ENCODE measurements at regions not wholly inside any gene's neighbourhood (a gene's known extent, or its start where the extent isn't known, plus 50 kb on each side); places are given as distances from the start of the nearest gene placed in this dataset.

- Histone ChIP-seq H2BK5ac (ENCODE audit: low read depth, low read length) (no peak overlapping the region), H3K4me2 (ENCODE audit: insufficient read depth in 1 of 2, low read depth in 2 of 2, low read length in 2 of 2) (no peak overlapping the region), H3K14ac (ENCODE audit: insufficient read length) (no peak overlapping the region), H3K36me3 (ENCODE audit: control insufficient read depth in 2 of 4, insufficient read depth in 4 of 4, low read length in 3 of 4) (no peaks in the 10 kb centered on the region), H3K4ac (replicated peaks; ENCODE audit: insufficient read length, low read depth, low read length) (no peak overlapping the region), H2BK15ac (ENCODE audit: low read length) (no peak overlapping the region), H3K9ac (replicated peaks in 1 of 4; ENCODE audit: extremely low read depth in 1 of 4, low read depth in 3 of 4, low read length in 3 of 4) (no peak overlapping the region), H2AK5ac (ENCODE audit: low read depth, low read length) (no peak overlapping the region), H3K79me1 (ENCODE audit: low read depth, low read length) (no peaks in the 10 kb centered on the region), H3K4me3 (ENCODE audit: extremely low read depth in 1 of 4, insufficient read depth in 2 of 4, low read depth in 3 of 4, low read length in 4 of 4) (no peak overlapping the region), H2AFZ (ENCODE audit: low read length) (no peak overlapping the region), H2BK120ac (replicated peaks; ENCODE audit: low read depth, low read length) (no peak overlapping the region), H3K4me1 (replicated peaks in 1 of 4; ENCODE audit: control insufficient read depth in 3 of 4, insufficient read depth in 4 of 4, low read length in 3 of 4) (no peaks in the 10 kb centered on the region; a peak in 1 of 7 replicates), H3K23ac (ENCODE audit: insufficient read length) (no peak overlapping the region), H3K18ac (ENCODE audit: extremely low read depth, low read length) (no peak overlapping the region), H4K91ac (replicated peaks; ENCODE audit: insufficient read length, low read length) (no peak overlapping the region), H3K79me2 (ENCODE audit: control insufficient read depth in 1 of 2, insufficient read depth in 2 of 2, low read length in 2 of 2) (no peaks in the 10 kb centered on the region), H3K56ac (replicated peaks; ENCODE audit: insufficient read length, low read depth, low read length) (no peak overlapping the region), H2BK12ac (ENCODE audit: low read depth, low read length) (no peak overlapping the region), H4K8ac (ENCODE audit: extremely low read depth, insufficient read depth, low read length) (no peak overlapping the region), H3K23me2 (ENCODE audit: low read depth, low read length) (no peaks in the 10 kb centered on the region), H3K9me3 (ENCODE audit: insufficient read depth in 2 of 2, low read depth in 1 of 2, low read length in 1 of 2) (no peaks in the 10 kb centered on the region), H3K27ac (ENCODE audit: low read depth, low read length) (no peak overlapping the region), H4K5ac (ENCODE audit: insufficient read length, low read depth, low read length) (no peak overlapping the region), H4K20me1 (replicated peaks in 1 of 2; ENCODE audit: control insufficient read depth in 1 of 2, insufficient read depth in 2 of 2, low read length in 2 of 2) (no peaks in the 10 kb centered on the region), H2BK20ac (ENCODE audit: low read length) (no peak overlapping the region), H3K27me3 (replicated peaks in 1 of 4; ENCODE audit: control insufficient read depth in 3 of 4, extremely low read depth in 1 of 4, insufficient read depth in 3 of 4, low read length in 3 of 4) (no peaks in the 10 kb centered on the region)
- POLR2A ChIA-PET (ENCODE audit: partially characterized antibody): no interaction called here
- no peak for FAIRE-seq
- 90% methylated on average over 2 of the region's 2 CpGs; no CpG with 5 or more reads in 1 of the 2 experiments for WGBS, 2 experiments (ENCODE audit: extremely low coverage in 1 of 2, insufficient coverage in 1 of 2, insufficient read length in 1 of 2, insufficient replicate concordance in 2 of 2, low coverage in 1 of 2, low lambda C conversion rate in 2 of 2, missing lambda C conversion rate in 1 of 2)
- CTCF ChIA-PET (ENCODE audit: partially characterized antibody): no interaction called here
- no peak for DNase-seq (ENCODE audit: low read depth in 1 of 2, low spot score in 2 of 2)
- no peak for TF ChIP-seq CHD1 (IDR thresholded peaks at IDR 0.05; ENCODE audit: low read depth, low read length)
- TF ChIP-seq RBBP5 (IDR thresholded peaks at IDR 0.05; ENCODE audit: borderline replicate concordance, low read depth, low read length): no peak
- no peak for TF ChIP-seq BCL11A (IDR thresholded peaks at IDR 0.05; ENCODE audit: low read depth in 2 of 2, low read length in 2 of 2)
- no peak for TF ChIP-seq MAX (IDR thresholded peaks at IDR 0.05)
- no peak for TF ChIP-seq CTBP2 (IDR thresholded peaks at IDR 0.05; ENCODE audit: borderline replicate concordance, insufficient read depth, insufficient read length, low read length)
- TF ChIP-seq SUZ12 (IDR thresholded peaks at IDR 0.05; ENCODE audit: low read length): no peak
- TF ChIP-seq MAFK (IDR thresholded peaks at IDR 0.05; ENCODE audit: low read depth, low read length): no peak
- TF ChIP-seq ATF2 (IDR thresholded peaks at IDR 0.05; ENCODE audit: low read length): no peak
- TF ChIP-seq FOSL1 (IDR thresholded peaks at IDR 0.05; ENCODE audit: insufficient read depth, low read depth, low read length): no peak
- TF ChIP-seq SP1 (IDR thresholded peaks at IDR 0.05; ENCODE audit: low read depth, low read length): no peak
- TF ChIP-seq TEAD4 (IDR thresholded peaks at IDR 0.05; ENCODE audit: low read depth, low read length): no peak
- TF ChIP-seq SP2 (IDR thresholded peaks at IDR 0.05; ENCODE audit: low read length): no peak
- TF ChIP-seq HDAC6 (IDR thresholded peaks at IDR 0.05; ENCODE audit: low read depth, low read length): no peak
These were observed 490.2 kb downstream of the TLL1 start for GRCh38 chr4:166363198-166363597.
